Lower lobe of right lung (tissue), 2 donors: ENCODE measurements at regions not wholly inside any gene's neighbourhood (a gene's known extent, or its start where the extent isn't known, plus 50 kb on each side); places are given as distances from the start of the nearest gene placed in this dataset.

ENCODE experiments used
- ATAC-seq, 2 donors: fragments of 200-7000 bp; cut with Tn5 transposase; one replicate each; pipeline ENCODE4 v1.9.1; 2020 to 2022; ENCODE audit warnings: mild to moderate bottlenecking in 2 of 2, moderate library complexity in 2 of 2
- DNase-seq: peaks from one replicate; pipeline ENCODE4 v3.0.0-alpha.2; 2020
- H3K27ac ChIP-seq: fragments of 200-600 bp; one replicate; pipeline ENCODE4 v1.8.0; 2022
- H3K27me3 ChIP-seq: fragments of 200-600 bp; one replicate; pipeline ENCODE4 v1.8.0; 2022; ENCODE audit warnings: low read depth
- H3K36me3 ChIP-seq: fragments of 200-600 bp; one replicate; pipeline ENCODE4 v1.8.0; 2022; ENCODE audit warnings: mild to moderate bottlenecking
- H3K4me1 ChIP-seq: fragments of 200-600 bp; one replicate; pipeline ENCODE4 v1.8.0; 2022
- H3K4me3 ChIP-seq: fragments of 200-600 bp; one replicate; pipeline ENCODE4 v1.8.0; 2022; ENCODE audit warnings: mild to moderate bottlenecking
- H3K9me3 ChIP-seq: fragments of 200-600 bp; one replicate; pipeline ENCODE4 v1.8.0; 2022
- intact Hi-C: fragments of 100-400 bp; cut with DNase I; formaldehyde crosslinking; loops from one replicate; pipeline ENCODE4 v1.11.0; 2022
- TF ChIP-seq, protein P1 (sequence below): fragments of 200-600 bp; IDR thresholded peaks from one replicate; pipeline ENCODE4 v1.8.0; 2022; ENCODE audit warnings: antibody characterized with exemption, mild to moderate bottlenecking
- donor health status: DM: no; HTN: yes; CAD: no; lungs with severe emphysema.

DNA sequence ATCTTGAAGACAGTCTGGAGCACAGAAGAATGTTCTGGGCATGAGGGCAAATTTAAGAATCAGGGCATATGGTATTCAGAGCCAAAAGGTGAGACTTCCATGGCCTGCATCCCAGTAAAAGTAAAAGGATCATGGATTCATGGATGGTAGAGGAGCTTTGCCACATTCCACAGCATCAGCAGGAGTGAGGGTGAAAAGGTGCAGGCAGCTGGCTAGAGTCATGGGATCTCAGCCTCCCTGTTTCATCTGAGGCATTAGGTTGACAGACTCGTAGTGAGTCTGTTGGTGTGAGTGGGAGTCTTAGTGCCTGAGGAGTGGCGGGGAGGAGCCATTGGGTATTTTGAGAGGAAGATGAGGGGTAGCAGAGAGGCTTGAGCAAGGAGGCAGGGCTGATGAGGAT lies 301.6 kb downstream of the CYP26B1 start:
- DNase-seq = no peak

DNA sequence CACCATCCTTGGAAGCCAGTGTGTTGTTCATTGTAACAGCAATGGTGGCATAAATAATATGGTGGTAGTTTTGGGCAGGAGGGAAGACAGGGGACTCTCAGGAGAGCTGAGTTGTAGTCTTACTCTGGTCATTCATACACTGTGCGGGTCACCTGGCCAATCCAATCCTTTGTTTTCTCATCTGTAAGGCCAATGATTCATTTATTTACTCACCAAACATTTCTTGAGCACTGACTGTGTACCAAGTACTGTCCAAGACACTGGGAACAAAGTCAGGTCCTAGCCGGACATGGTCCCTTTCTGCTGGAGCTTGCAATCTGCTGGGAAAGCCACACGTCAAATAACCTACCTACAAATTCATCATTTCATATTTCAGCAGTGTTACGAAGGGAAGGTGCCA lies 302.7 kb downstream of the CYP26B1 start:
- no peaks in the 10 kb centered on the region for H3K4me1 ChIP-seq
- TF ChIP-seq, protein P1, sequence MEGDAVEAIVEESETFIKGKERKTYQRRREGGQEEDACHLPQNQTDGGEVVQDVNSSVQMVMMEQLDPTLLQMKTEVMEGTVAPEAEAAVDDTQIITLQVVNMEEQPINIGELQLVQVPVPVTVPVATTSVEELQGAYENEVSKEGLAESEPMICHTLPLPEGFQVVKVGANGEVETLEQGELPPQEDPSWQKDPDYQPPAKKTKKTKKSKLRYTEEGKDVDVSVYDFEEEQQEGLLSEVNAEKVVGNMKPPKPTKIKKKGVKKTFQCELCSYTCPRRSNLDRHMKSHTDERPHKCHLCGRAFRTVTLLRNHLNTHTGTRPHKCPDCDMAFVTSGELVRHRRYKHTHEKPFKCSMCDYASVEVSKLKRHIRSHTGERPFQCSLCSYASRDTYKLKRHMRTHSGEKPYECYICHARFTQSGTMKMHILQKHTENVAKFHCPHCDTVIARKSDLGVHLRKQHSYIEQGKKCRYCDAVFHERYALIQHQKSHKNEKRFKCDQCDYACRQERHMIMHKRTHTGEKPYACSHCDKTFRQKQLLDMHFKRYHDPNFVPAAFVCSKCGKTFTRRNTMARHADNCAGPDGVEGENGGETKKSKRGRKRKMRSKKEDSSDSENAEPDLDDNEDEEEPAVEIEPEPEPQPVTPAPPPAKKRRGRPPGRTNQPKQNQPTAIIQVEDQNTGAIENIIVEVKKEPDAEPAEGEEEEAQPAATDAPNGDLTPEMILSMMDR = no peak
- DNase-seq (no peak), ATAC-seq (no peak)
- intact Hi-C loops = no loop called here
- no peaks in the 10 kb centered on the region for H3K27me3 ChIP-seq
- no peak overlapping the region for H3K27ac ChIP-seq
- H3K9me3 ChIP-seq = no peaks in the 10 kb centered on the region
- H3K4me3 ChIP-seq = no peak overlapping the region
- no peaks in the 10 kb centered on the region for H3K36me3 ChIP-seq

More for the DNA sequence above, 301.6 kb downstream of the CYP26B1 start:
- intact Hi-C loops = no loop called here
- H3K27ac ChIP-seq = no peak overlapping the region
- ATAC-seq = no peak
- H3K36me3 ChIP-seq = no peaks in the 10 kb centered on the region
- H3K9me3 ChIP-seq = no peaks in the 10 kb centered on the region
- no peak overlapping the region for H3K4me3 ChIP-seq
- TF ChIP-seq, protein P1 = no peak
- H3K4me1 ChIP-seq = peaks cover 3% of the 10 kb centered on the region
- H3K27me3 ChIP-seq = no peaks in the 10 kb centered on the region

DNA sequence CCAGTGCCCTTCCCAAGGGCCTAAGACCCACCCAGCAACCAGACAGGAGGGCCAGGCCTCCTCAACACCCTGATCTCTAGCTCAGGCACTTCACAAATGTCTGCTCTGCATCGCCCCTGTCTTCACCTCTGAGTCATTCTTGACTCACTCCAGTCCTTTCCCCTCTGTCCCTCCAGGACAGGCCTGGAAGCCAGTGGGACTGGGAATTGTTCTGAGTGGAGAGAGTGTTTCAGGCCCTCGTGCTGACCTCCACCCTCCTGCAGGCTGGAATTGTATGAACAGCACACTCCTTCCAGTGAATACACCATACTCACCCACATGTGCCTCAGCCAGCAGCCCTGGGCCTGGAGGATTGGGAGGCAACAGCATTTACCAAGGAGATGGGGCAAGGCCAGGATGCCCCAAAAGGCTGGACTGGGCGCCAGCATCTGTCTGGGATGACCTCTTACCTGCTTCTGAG lies 304.2 kb downstream of the CYP26B1 start:
- no peaks in the 10 kb centered on the region for H3K27me3 ChIP-seq
- no peak overlapping the region for H3K4me3 ChIP-seq
- no peak for ATAC-seq
- intact Hi-C loops = no loop called here
- H3K9me3 ChIP-seq = no peaks in the 10 kb centered on the region
- no peak overlapping the region for H3K27ac ChIP-seq
- no peaks in the 10 kb centered on the region for H3K4me1 ChIP-seq
- no peak for DNase-seq
- TF ChIP-seq, protein P1 = no peak
- H3K36me3 ChIP-seq = no peaks in the 10 kb centered on the region

DNA sequence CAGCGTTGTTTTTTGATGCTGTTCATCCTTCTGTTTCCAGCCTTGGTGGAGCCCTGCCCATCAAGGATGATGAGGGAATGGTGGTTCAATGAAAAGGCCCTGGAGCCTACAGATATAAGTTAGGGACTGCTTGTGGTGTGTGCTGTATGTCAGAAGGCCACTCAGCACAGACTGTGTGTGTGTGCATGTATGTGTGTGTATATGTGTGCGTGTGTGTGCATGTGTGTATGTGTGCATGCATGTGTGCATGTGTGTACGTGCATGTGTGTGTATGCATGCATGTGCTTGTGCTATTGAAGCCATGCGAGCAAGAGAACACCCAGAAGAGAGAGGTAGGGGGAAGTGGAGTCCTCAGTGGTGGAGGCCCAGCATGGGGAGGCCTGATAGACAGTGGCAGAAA lies 304.9 kb downstream of the CYP26B1 start:
- DNase-seq = no peak
- no peak for ATAC-seq

DNA sequence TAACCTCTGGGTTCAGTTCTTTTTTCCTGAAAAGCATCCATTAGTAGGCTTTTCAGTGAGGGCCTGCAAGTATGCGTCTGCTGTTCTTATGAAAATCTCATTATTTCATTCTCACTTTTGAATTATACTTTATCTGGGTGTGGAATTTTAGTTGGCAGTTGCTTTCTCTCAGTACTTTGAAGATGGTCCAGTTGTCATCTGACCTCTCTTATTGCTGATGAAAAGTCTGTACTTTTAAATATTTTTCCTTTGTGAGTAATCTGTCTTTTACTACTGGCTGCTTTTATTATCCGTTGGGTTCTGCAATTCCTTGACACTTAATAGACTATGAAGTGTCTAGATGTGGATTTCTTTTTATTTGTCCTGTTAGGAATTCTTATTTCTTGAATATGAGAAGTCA lies 307.8 kb downstream of the CYP26B1 start:
- TF ChIP-seq, protein P1 = no peak
- H3K36me3 ChIP-seq = no peaks in the 10 kb centered on the region
- H3K4me1 ChIP-seq = no peaks in the 10 kb centered on the region
- H3K4me3 ChIP-seq = no peak overlapping the region
- H3K27me3 ChIP-seq = no peaks in the 10 kb centered on the region
- intact Hi-C loops = no loop called here
- no peaks in the 10 kb centered on the region for H3K9me3 ChIP-seq
- no peak overlapping the region for H3K27ac ChIP-seq
- DNase-seq = no peak
- ATAC-seq = no peak

More for the DNA sequence above, 304.9 kb downstream of the CYP26B1 start:
- TF ChIP-seq, protein P1 = no peak
- no peaks in the 10 kb centered on the region for H3K9me3 ChIP-seq
- no peaks in the 10 kb centered on the region for H3K27me3 ChIP-seq
- no peaks in the 10 kb centered on the region for H3K36me3 ChIP-seq
- H3K27ac ChIP-seq = no peak overlapping the region
- no peaks in the 10 kb centered on the region for H3K4me1 ChIP-seq
- intact Hi-C loops = no loop called here
- no peak overlapping the region for H3K4me3 ChIP-seq

DNA sequence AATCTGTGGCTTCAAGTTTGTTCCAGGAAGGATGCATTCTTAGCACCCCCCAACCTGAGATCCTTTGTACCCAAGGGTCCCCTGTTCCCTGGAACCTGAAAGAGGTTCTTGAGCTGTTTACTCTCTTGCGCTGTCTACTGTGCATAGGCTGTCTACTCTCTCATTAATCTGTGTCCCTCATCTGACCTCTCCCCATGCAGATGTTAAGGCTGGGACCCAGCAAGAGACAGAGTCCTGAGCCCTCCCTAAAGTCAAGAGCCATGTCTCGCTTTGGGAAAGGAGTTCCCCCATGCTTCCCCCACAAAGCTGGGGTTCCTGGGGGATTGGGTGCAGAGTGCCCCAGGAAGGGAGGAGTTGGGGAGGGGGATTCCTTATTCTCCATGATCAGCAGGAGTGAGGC lies 312.9 kb downstream of the CYP26B1 start:
- H3K4me3 ChIP-seq = no peak overlapping the region
- H3K9me3 ChIP-seq = no peaks in the 10 kb centered on the region
- H3K36me3 ChIP-seq = no peaks in the 10 kb centered on the region
- H3K27me3 ChIP-seq = no peaks in the 10 kb centered on the region
- H3K27ac ChIP-seq = no peak overlapping the region
- H3K4me1 ChIP-seq = peaks cover 4% of the 10 kb centered on the region
- ATAC-seq (no peak), DNase-seq (no peak)
- intact Hi-C loops = no loop called here
- TF ChIP-seq, protein P1 = no peak
